Colonic mucosa (tissue), 4 donors: ENCODE measurements at regions not wholly inside any gene's neighbourhood (a gene's known extent, or its start where the extent isn't known, plus 50 kb on each side); places are given as distances from the start of the nearest gene placed in this dataset.

ENCODE experiments used
- DNase-seq: peaks from one replicate; pipeline ENCODE4 v3.0.0-alpha.2; 2020
- H3K27ac ChIP-seq: fragments of 200-600 bp; one replicate; pipeline ENCODE4 v1.8.0; 2021
- H3K27me3 ChIP-seq: fragments of 200-600 bp; one replicate; pipeline ENCODE4 v1.8.0; 2021
- H3K36me3 ChIP-seq: fragments of 200-600 bp; one replicate; pipeline ENCODE4 v1.8.0; 2021
- H3K4me1 ChIP-seq: fragments of 200-600 bp; one replicate; pipeline ENCODE4 v1.8.0; 2021; ENCODE audit warnings: mild to moderate bottlenecking
- H3K4me3 ChIP-seq: fragments of 200-600 bp; one replicate; pipeline ENCODE4 v1.8.0; 2021
- H3K9ac ChIP-seq, 2 donors: one replicate each; pipeline ENCODE4 v1.7.0; 2013; ENCODE audit warnings: control low read depth in 2 of 2, low read depth in 2 of 2, low read length in 2 of 2
- H3K9me3 ChIP-seq: fragments of 200-600 bp; one replicate; pipeline ENCODE4 v1.8.0; 2021
- CTCF ChIP-seq: fragments of 200-600 bp; IDR thresholded peaks from one replicate; pipeline ENCODE4 v1.8.0; 2022; ENCODE audit warnings: antibody characterized with exemption, mild to moderate bottlenecking
- intact Hi-C: fragments of 100-400 bp; cut with DNase I; formaldehyde crosslinking; loops from one replicate; pipeline ENCODE4 v1.14.1; 2022
- donor health status: healthy.
- donor health status: DM: no; HTN: no; CAD: no.
- donor health status: DM: no; HTN: no; CAD: no.

- H3K9me3 ChIP-seq: no peaks in the 10 kb centered on the region
- H3K27ac ChIP-seq: no peak overlapping the region
- intact Hi-C loops: no loop called here
- TF ChIP-seq CTCF: no peak
- no peak overlapping the region for H3K4me3 ChIP-seq
- no peaks in the 10 kb centered on the region for H3K36me3 ChIP-seq
- DNase-seq: no peak
- no peaks in the 10 kb centered on the region for H3K27me3 ChIP-seq
- no peak overlapping the region for H3K9ac ChIP-seq
- no peaks in the 10 kb centered on the region for H3K4me1 ChIP-seq
These were observed 157.4 kb upstream of the AMOT start for GRCh38 chrX:112997991-112998390.

- DNase-seq: no peak
- Histone ChIP-seq H3K4me3 (no peak overlapping the region), H3K36me3 (no peaks in the 10 kb centered on the region), H3K9me3 (no peaks in the 10 kb centered on the region), H3K9ac (no peak overlapping the region), H3K4me1 (no peaks in the 10 kb centered on the region), H3K27ac (no peak overlapping the region), H3K27me3 (no peaks in the 10 kb centered on the region)
- TF ChIP-seq CTCF: no peak
- intact Hi-C loops: no loop called here
These were observed 151.2 kb upstream of the AMOT start for GRCh38 chrX:112991801-112992200.

- no peak overlapping the region for H3K9ac ChIP-seq
- no peaks in the 10 kb centered on the region for H3K4me1 ChIP-seq
- no peak overlapping the region for H3K27ac ChIP-seq
- H3K4me3 ChIP-seq: no peak overlapping the region
- intact Hi-C loops: no loop called here
- H3K27me3 ChIP-seq: no peaks in the 10 kb centered on the region
- no peaks in the 10 kb centered on the region for H3K9me3 ChIP-seq
- no peak for TF ChIP-seq CTCF
- no peaks in the 10 kb centered on the region for H3K36me3 ChIP-seq
- DNase-seq: no peak
These were observed 139.2 kb upstream of the AMOT start for GRCh38 chrX:112979879-112980278.

GRCh38 chrX:112968351-112969133 lies 127.9 kb upstream of the AMOT start:
- DNase-seq: no peak
- Histone ChIP-seq H3K9me3 (no peaks in the 10 kb centered on the region), H3K9ac (no peak overlapping the region), H3K27me3 (no peaks in the 10 kb centered on the region), H3K27ac (no peak overlapping the region), H3K36me3 (no peaks in the 10 kb centered on the region), H3K4me3 (no peak overlapping the region), H3K4me1 (no peaks in the 10 kb centered on the region)
- no peak for TF ChIP-seq CTCF
- intact Hi-C loops: no loop called here

- intact Hi-C loops: no loop called here
- no peak overlapping the region for H3K4me3 ChIP-seq
- H3K36me3 ChIP-seq: no peaks in the 10 kb centered on the region
- H3K9me3 ChIP-seq: no peaks in the 10 kb centered on the region
- no peak for DNase-seq
- H3K27ac ChIP-seq: no peak overlapping the region
- TF ChIP-seq CTCF: no peak
- H3K27me3 ChIP-seq: no peaks in the 10 kb centered on the region
- no peak overlapping the region for H3K9ac ChIP-seq
- no peaks in the 10 kb centered on the region for H3K4me1 ChIP-seq
These were observed 127.3 kb upstream of the AMOT start for GRCh38 chrX:112967903-112968302.
